SU-DHL-6 (cell line): ENCODE measurements at regions not wholly inside any gene's neighbourhood (a gene's known extent, or its start where the extent isn't known, plus 50 kb on each side); places are given as distances from the start of the nearest gene placed in this dataset.

ENCODE experiments used
- CTCF ChIP-seq: fragments of 200-600 bp; sonication (generic); IDR thresholded peaks from one replicate; pipeline ENCODE4 v1.5.1; 2017; ENCODE audit warnings: antibody characterized with exemption, mild to moderate bottlenecking, low read length, moderate library complexity; ENCODE audit not compliant: insufficient read depth, poor library complexity, severe bottlenecking
- EZH2phosphoT487 ChIP-seq: fragments of 200-600 bp; sonication (generic), shearing (Covaris generic); conservative IDR thresholded peaks from 2 replicates; pipeline ENCODE4 v1.6.1; 2018; ENCODE audit warnings: mild to moderate bottlenecking, antibody characterized with exemption, low read length, moderate library complexity, mixed read lengths

- TF ChIP-seq CTCF = no peak
- no peak for TF ChIP-seq EZH2phosphoT487
These were observed 250.5 kb upstream of the PRKX start for GRCh38 chrX:3963980-3964379.
